GM03348 (cell line): ENCODE measurements at regions not wholly inside any gene's neighbourhood (a gene's known extent, or its start where the extent isn't known, plus 50 kb on each side); places are given as distances from the start of the nearest gene placed in this dataset.

ENCODE experiments used
- DNase-seq: peaks from one replicate; pipeline ENCODE4 v3.0.0; 2012; ENCODE audit warnings: low spot score

DNA sequence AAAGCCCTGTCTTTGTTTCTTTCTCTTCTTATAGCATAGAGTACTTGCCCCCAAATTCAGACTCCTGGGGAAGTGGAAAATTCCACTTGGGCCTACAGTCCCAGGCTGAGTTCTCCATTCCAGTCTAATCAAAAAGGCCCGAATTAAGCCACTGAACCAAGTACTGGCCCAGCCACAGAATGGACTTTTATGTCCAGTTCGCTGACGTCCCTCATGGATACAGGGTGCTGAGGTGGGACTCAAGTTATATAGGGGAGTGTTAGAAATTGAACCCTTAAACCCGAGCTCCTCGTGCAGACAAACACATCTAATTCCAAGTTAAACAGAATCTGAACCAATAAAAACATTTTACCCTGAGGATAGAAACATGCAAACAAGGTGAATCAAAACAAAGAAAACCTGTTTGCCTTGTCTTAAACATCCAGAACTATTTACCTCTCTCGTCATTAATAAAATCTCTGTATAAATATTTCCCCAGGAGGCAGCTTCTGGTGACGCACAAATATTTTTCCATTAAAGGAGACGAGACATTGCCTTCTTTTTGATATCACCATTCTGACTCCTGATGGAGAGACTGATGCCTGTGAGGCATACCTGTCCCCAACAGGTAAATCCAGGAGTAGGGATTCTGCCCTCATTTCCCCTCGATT lies 136.8 kb upstream of the ARL4C start:
- no peak for DNase-seq

DNA sequence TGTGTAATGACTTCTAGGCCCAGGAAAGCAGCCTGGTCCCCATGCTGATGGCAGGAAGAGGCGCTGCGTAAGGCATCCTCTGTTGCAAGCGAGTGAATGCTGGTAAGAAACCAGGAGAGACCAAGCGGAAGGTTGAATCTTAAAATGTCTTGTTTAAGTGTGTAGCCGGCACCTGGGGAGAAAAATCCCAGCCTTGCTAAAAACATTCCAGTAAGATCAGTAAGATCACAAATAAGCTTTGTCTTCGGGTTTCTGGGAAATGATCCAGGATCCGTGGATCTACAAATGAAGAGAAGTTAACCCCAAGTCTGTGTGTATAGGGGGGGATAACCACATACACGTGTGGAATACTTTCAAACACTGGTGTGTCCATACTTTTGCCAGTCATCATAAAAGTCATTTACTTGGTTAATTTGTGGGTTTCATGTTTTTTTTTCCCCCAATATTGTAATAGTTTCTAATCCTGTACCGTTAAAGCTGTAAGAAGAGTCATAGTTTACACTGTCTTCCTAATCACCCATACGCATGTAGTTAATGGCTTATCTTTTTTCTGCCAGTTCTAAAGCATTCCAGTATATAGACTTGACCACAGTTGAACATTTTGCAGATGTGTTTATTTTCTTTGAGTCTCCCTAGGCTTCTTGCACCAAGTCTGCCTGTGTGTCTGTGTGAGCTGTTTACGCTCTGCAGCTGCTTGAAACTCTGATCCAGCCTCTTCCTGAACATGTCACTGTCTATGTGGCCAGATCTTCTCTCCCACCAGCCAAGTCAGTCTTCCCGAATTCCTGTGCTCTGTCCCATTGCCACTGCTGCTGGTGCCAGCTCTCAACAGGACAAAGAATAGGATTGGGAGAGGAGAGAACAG lies 135.9 kb upstream of the ARL4C start:
- DNase-seq: peak; percentile 54

DNA sequence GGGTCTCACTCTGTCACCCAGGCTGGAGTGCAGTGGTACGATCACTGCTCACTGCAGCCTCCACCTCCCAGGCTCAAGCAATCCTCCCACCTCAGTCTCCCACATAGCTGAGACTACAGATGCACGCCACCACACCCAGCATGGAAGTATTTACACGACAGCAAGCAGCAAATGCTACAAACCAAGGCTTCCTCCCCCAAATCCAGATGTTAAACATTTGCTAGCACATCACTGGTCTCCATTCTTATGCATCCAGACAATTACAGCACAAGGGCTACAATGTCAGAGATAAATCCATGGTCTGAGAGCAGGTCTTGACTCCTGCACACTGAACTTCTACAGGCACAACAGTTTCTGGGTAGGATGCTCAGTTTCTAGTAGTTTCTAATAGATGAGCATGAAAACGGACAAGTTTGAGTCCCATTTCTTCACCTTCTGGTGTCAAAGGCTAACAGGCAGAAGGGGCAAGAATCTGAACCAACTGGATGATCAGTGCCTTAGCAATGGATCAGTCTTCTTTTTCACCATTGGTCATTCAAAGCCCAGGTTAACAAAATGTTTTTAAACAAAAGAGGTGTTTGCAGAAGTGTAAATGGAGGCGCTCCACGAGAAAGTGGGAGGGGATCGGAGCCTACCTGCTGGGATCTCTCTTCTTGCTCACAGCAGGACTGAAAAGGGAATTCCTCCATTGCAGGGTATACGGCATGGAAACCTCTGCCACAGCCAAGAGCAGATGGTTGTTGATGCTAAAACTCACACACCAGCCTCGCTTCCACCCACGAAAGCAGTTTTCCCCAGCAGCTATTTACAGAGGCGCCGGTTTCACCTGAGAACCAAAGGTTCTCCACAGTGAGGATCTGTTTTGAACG lies 135.0 kb upstream of the ARL4C start:
- DNase-seq: no peak

GRCh38 chr2:234630801-234631261 lies 133.9 kb upstream of the ARL4C start:
- peak; percentile 44 for DNase-seq

- DNase-seq: no peak
These were observed 132.7 kb upstream of the ARL4C start for GRCh38 chr2:234629596-234629995.

GRCh38 chr2:234628953-234629352 lies 132.1 kb upstream of the ARL4C start:
- DNase-seq: no peak

DNA sequence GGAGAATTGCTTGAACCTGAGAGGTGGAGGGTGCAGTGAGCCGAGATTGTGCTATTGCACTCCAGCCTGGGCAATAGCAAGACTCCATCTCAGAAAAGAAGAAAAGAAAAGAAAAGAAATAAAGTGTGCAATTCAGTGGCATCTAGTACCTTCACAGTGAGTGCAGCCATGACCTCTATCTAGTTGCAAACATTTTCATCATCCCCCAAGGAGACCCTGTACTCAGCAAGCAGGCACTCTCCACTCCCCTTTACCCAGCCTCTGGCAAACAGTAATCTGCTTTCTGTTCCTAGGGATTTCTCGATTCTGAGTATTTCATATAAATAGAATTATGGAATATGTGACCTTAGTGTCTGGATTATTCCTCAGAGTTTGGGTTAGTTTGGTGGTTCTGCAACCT lies 130.4 kb upstream of the ARL4C start:
- no peak for DNase-seq

GRCh38 chr2:234626566-234627130 lies 129.8 kb upstream of the ARL4C start:
- DNase-seq: no peak

- no peak for DNase-seq
These were observed 128.9 kb upstream of the ARL4C start for GRCh38 chr2:234625626-234626250.

- no peak for DNase-seq
These were observed 126.7 kb upstream of the ARL4C start for GRCh38 chr2:234623521-234623991.

DNA sequence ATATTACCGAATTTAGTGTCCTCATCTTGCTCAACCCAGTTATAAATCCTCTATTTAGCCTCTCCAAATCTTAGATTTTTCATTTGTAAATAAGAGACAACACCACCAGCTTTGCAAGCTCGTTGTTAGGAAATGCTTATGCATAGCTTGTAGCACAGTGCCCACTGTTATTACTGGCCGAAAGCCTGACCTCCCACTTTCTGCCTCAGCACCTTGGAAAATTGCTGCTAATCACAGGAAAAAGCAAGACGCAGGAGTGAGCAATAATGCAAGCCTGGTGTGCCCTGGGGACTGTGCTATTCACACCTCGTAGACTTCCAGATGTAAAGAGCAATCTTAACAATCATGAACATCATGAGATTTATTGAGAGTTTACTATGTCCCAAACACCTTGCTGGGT lies 124.2 kb upstream of the ARL4C start:
- no peak for DNase-seq

GRCh38 chr2:234620018-234620417 lies 123.1 kb upstream of the ARL4C start:
- DNase-seq: no peak

DNA sequence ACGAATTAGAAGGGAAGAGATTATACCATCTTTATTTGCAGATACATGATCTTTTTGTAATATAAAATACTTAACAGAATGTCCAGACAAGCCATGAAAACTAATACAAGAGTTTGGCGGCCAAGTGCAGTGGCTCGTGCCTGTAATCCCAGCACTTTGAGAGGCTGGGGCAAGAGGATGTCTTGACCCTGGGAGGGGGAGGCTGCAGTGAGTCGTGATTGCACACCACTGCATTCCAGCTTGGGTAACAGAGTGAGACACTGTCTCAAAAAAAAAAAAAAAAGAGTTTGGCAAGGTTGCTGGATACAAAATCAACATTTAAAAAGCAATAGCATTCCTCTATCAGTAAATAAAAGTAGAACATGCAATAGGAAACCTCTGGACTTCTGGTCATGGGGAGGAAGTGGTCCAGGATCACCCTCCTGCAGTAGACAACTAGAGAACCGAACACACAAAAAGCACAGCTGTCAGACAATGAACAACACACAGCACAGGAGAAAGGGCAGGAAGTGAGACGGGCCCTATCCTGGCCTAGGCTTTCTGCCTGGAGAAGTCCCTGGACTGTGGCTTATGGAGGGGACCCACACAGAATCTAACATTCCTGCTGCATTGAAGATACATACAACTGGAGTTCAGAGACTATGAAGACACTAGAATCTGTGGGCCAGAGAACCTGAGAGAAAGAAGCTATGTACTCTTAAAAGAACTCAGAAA lies 118.9 kb upstream of the ARL4C start:
- DNase-seq: no peak

- no peak for DNase-seq
These were observed 114.3 kb upstream of the ARL4C start for GRCh38 chr2:234611209-234611608.

- DNase-seq: no peak
These were observed 112.1 kb upstream of the ARL4C start for GRCh38 chr2:234608946-234609345.

DNA sequence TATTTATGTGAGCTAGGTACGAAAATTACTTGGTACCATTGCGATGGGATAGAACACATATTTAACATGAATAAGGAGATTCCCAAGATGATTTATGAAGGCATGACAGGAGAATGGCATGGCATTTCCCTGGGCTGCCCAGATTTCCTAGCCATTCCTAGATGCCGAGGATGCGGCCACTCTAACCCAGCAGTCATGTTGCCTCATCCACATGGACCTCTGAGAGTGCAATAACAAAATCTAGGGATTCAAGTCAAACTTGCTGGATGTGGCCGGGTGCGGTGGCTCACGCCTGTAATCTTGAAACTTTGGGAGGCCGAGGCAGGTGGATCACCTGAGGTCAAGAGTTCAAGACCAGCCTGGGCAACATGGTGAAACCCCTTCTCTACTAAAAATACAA lies 110.8 kb upstream of the ARL4C start:
- no peak for DNase-seq

DNA sequence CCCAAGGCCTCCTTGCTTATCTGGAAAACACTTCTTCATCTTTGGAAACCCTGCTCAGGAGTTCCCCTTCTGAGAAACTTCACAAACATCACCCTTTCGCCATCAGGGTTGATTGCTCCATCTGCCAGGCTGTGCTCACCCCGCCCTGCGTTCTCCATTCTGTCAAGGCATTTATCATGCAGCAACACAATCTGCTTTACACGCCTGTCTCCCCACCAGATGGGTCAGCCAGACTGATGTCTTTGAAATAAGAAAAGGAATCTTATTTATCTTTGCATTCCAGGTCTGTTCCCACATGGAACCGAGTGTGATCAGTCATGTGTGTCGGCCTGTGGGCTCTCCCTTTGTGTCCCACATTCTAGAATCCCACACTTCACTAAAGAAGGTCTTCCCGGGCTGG lies 110.0 kb upstream of the ARL4C start:
- DNase-seq: peak; percentile 54

GRCh38 chr2:234603619-234604018 lies 106.7 kb upstream of the ARL4C start:
- DNase-seq: no peak

- no peak for DNase-seq
These were observed 104.3 kb upstream of the ARL4C start for GRCh38 chr2:234601213-234601612.

GRCh38 chr2:234597576-234597861 lies 100.6 kb upstream of the ARL4C start:
- no peak for DNase-seq
